H9 (cell line): ENCODE measurements at regions not wholly inside any gene's neighbourhood (a gene's known extent, or its start where the extent isn't known, plus 50 kb on each side); places are given as distances from the start of the nearest gene placed in this dataset.

ENCODE experiments used
- DNase-seq: peaks from one replicate; pipeline ENCODE4 v3.0.0-alpha.2; 2017
- H2AFZ ChIP-seq: one replicate; pipeline ENCODE4 v1.6.1; 2013; ENCODE audit warnings: mild to moderate bottlenecking, low read length, control low read depth, moderate library complexity
- H2AK5ac ChIP-seq: 2 replicates; pipeline ENCODE4 v1.6.1; 2013; ENCODE audit warnings: low read length, control low read depth, mixed read lengths; ENCODE audit not compliant: insufficient read length
- H2BK120ac ChIP-seq: one replicate; pipeline ENCODE4 v1.6.1; 2013; ENCODE audit warnings: low read depth, mild to moderate bottlenecking, low read length, control low read depth, inconsistent platforms; ENCODE audit not compliant: poor library complexity, severe bottlenecking
- H2BK12ac ChIP-seq: 2 replicates; pipeline ENCODE4 v1.6.1; 2013; ENCODE audit warnings: low read length, control low read depth, mixed read lengths, low read depth; ENCODE audit not compliant: insufficient read length
- H2BK15ac ChIP-seq: 2 replicates; pipeline ENCODE4 v1.6.1; 2013; ENCODE audit warnings: low read depth, low read length, control low read depth
- H2BK20ac ChIP-seq: one replicate; pipeline ENCODE4 v1.6.1; 2013; ENCODE audit warnings: low read depth, mild to moderate bottlenecking, low read length, control low read depth, inconsistent platforms; ENCODE audit not compliant: poor library complexity, severe bottlenecking
- H2BK5ac ChIP-seq: 2 replicates; pipeline ENCODE4 v1.6.1; 2013; ENCODE audit warnings: low read length, control low read depth, mixed read lengths; ENCODE audit not compliant: insufficient read length
- H3K14ac ChIP-seq: 2 replicates; pipeline ENCODE4 v1.6.1; 2013; ENCODE audit warnings: low read length, control low read depth; ENCODE audit not compliant: insufficient read depth
- H3K18ac ChIP-seq: 2 replicates; pipeline ENCODE4 v1.6.1; 2013; ENCODE audit warnings: low read depth, mild to moderate bottlenecking, mixed read lengths, low read length, control low read depth; ENCODE audit not compliant: insufficient read length
- H3K23ac ChIP-seq: 2 replicates; pipeline ENCODE4 v1.6.1; 2013; ENCODE audit warnings: low read length, control low read depth, mixed read lengths, low read depth; ENCODE audit not compliant: insufficient read length
- H3K23me2 ChIP-seq: 2 replicates; pipeline ENCODE4 v1.6.1; 2013; ENCODE audit warnings: low read depth, mild to moderate bottlenecking, mixed read lengths, low read length, control low read depth; ENCODE audit not compliant: insufficient read length, poor library complexity, severe bottlenecking
- H3K27ac ChIP-seq: 2 replicates; pipeline ENCODE4 v1.5.1; 2013; ENCODE audit warnings: low read length, control low read depth, mixed read lengths, low read depth; ENCODE audit not compliant: insufficient read length
- H3K27me3 ChIP-seq: 2 replicates; pipeline ENCODE4 v1.6.1; 2013; ENCODE audit warnings: low read length, control low read depth, inconsistent platforms; ENCODE audit not compliant: insufficient read depth
- H3K4ac ChIP-seq: 2 replicates; pipeline ENCODE4 v1.6.1; 2013; ENCODE audit warnings: low read depth, mild to moderate bottlenecking, control low read depth, inconsistent platforms, low read length, moderate library complexity
- H3K4me1 ChIP-seq: 2 replicates; pipeline ENCODE4 v1.6.1; 2013; ENCODE audit warnings: low read length, control low read depth, inconsistent platforms; ENCODE audit not compliant: insufficient read depth
- H3K4me2 ChIP-seq: 2 replicates; pipeline ENCODE4 v1.6.1; 2013; ENCODE audit warnings: low read length, control low read depth, mixed read lengths; ENCODE audit not compliant: insufficient read length, insufficient read depth
- H3K56ac ChIP-seq: 2 replicates; pipeline ENCODE4 v1.6.1; 2013; ENCODE audit warnings: low read depth, mild to moderate bottlenecking, mixed read lengths, low read length, control low read depth; ENCODE audit not compliant: insufficient read length
- H3K79me1 ChIP-seq: 2 replicates; pipeline ENCODE4 v1.6.1; 2013; ENCODE audit warnings: low read depth, mild to moderate bottlenecking, moderate library complexity, low read length, control low read depth, inconsistent platforms; ENCODE audit not compliant: insufficient read depth, poor library complexity, severe bottlenecking
- H3K79me2 ChIP-seq: 2 replicates; pipeline ENCODE4 v1.6.1; 2013; ENCODE audit warnings: low read length, control low read depth, inconsistent platforms; ENCODE audit not compliant: insufficient read depth
- H3K9ac ChIP-seq: 2 replicates; pipeline ENCODE4 v1.6.1; 2013; ENCODE audit warnings: low read length, control low read depth, mixed read lengths; ENCODE audit not compliant: insufficient read length; ENCODE audit errors: extremely low read depth
- H3K9me3 ChIP-seq: one replicate; pipeline ENCODE4 v1.6.1; 2013; ENCODE audit warnings: low read depth, low read length, inconsistent platforms; ENCODE audit not compliant: control insufficient read depth
- H3T11ph ChIP-seq: one replicate; pipeline ENCODE4 v1.6.1; 2013; ENCODE audit warnings: mild to moderate bottlenecking, low read length, control low read depth, inconsistent platforms
- H4K20me1 ChIP-seq: one replicate; pipeline ENCODE4 v1.6.1; 2013; ENCODE audit not compliant: control insufficient read depth, insufficient read length, insufficient read depth
- H4K5ac ChIP-seq: 2 replicates; pipeline ENCODE4 v1.6.1; 2013; ENCODE audit warnings: low read depth, mild to moderate bottlenecking, mixed read lengths, low read length, control low read depth; ENCODE audit not compliant: insufficient read length
- H4K8ac ChIP-seq: replicated peaks from 2 replicates; pipeline ENCODE4 v1.6.1; 2013; ENCODE audit warnings: low read length, control low read depth, mixed read lengths, low read depth; ENCODE audit not compliant: insufficient read length
- H4K91ac ChIP-seq: 2 replicates; pipeline ENCODE4 v1.6.1; 2013; ENCODE audit warnings: low read depth, mild to moderate bottlenecking, moderate library complexity, mixed read lengths, low read length, control low read depth; ENCODE audit not compliant: insufficient read length
- H3K27ac Mint-ChIP-seq, 3 experiments: 2 replicates in 2 of 3; 3 replicates in 1 of 3; pipeline ENCODE4 v1.8.0; 2020 to 2021; ENCODE audit warnings: mixed read lengths in 3 of 3, mild to moderate bottlenecking in 1 of 3, moderate library complexity in 1 of 3
- H3K27me3 Mint-ChIP-seq: 2 replicates; pipeline ENCODE4 v1.8.0; 2021; ENCODE audit warnings: low read depth, mild to moderate bottlenecking, moderate library complexity, mixed read lengths
- H3K36me3 Mint-ChIP-seq, 3 experiments: 2 replicates in 2 of 3; 3 replicates in 1 of 3; pipeline ENCODE4 v1.8.0; 2020 to 2021; ENCODE audit warnings: low read depth in 3 of 3, mixed read lengths in 3 of 3; ENCODE audit not compliant: insufficient read depth in 1 of 3
- H3K4me1 Mint-ChIP-seq, 2 experiments: 2 replicates each; pipeline ENCODE4 v1.8.0; 2020; ENCODE audit warnings: mixed read lengths in 2 of 2
- H3K4me3 Mint-ChIP-seq, 2 experiments: 2 replicates in 1 of 2; 3 replicates in 1 of 2; pipeline ENCODE4 v1.8.0; 2020 to 2021; ENCODE audit warnings: mild to moderate bottlenecking in 2 of 2, mixed read lengths in 2 of 2, moderate library complexity in 1 of 2
- H3K9me3 Mint-ChIP-seq, 2 experiments: 2 replicates in 1 of 2; 3 replicates in 1 of 2; pipeline ENCODE4 v1.8.0; 2020; ENCODE audit warnings: mild to moderate bottlenecking in 2 of 2, mixed read lengths in 2 of 2, moderate library complexity in 1 of 2
- TF ChIP-seq, protein P1 (sequence below): fragments of 200-600 bp; sonication (generic); conservative IDR thresholded peaks from 3 replicates; pipeline ENCODE4 v1.8.0; 2021; ENCODE audit warnings: antibody characterized with exemption, mild to moderate bottlenecking

DNA sequence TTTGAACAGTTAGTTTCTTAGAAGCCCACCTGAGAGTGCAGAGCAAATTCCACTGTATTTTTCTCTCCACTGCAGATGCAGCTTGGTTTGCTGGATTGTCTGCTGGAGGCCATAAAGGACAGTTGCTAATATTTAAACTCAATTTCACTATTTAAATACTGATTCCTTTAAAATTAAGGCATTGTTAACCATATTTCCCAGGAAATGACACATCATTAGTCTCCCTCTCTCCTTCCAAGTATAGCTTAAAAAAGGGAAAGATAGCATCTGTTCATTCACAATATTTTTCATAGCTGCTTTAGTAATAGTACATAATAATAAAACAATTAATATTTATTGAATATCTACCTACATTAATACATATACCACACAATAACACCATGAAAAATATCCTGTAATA is 252.9 kb downstream of the HGF start:
- Histone ChIP-seq H3K23ac (no peak overlapping the region), H2AFZ (no peak overlapping the region), H2BK120ac (no peak overlapping the region)

More for the DNA sequence above, 252.9 kb downstream of the HGF start:
- no peak overlapping the region for H3K4ac ChIP-seq
- H4K91ac ChIP-seq: no peak overlapping the region
- no peak overlapping the region for H3T11ph ChIP-seq
- no peaks in the 10 kb centered on the region for H3K9me3 ChIP-seq
- H3K27me3 ChIP-seq: no peaks in the 10 kb centered on the region
- H3K4me2 ChIP-seq: no peak overlapping the region
- H3K4me1 ChIP-seq: no peaks in the 10 kb centered on the region
- no peaks in the 10 kb centered on the region for H3K27me3 Mint-ChIP-seq
- no peak overlapping the region for H2AK5ac ChIP-seq
- no peak overlapping the region for H3K27ac ChIP-seq
- no peaks in the 10 kb centered on the region for H4K20me1 ChIP-seq
- H2BK5ac ChIP-seq: no peak overlapping the region
- no peak overlapping the region for H2BK15ac ChIP-seq
- H2BK20ac ChIP-seq: no peak overlapping the region
- no peaks in the 10 kb centered on the region for H3K79me1 ChIP-seq
- H3K27ac Mint-ChIP-seq: no peak overlapping the region
- H4K5ac ChIP-seq: no peak overlapping the region
- H3K56ac ChIP-seq: no peak overlapping the region
- H3K4me1 Mint-ChIP-seq: no peaks in the 10 kb centered on the region
- H2BK12ac ChIP-seq: no peak overlapping the region
- H4K8ac ChIP-seq: no peak overlapping the region
- no peaks in the 10 kb centered on the region for H3K23me2 ChIP-seq
- TF ChIP-seq, protein P1, sequence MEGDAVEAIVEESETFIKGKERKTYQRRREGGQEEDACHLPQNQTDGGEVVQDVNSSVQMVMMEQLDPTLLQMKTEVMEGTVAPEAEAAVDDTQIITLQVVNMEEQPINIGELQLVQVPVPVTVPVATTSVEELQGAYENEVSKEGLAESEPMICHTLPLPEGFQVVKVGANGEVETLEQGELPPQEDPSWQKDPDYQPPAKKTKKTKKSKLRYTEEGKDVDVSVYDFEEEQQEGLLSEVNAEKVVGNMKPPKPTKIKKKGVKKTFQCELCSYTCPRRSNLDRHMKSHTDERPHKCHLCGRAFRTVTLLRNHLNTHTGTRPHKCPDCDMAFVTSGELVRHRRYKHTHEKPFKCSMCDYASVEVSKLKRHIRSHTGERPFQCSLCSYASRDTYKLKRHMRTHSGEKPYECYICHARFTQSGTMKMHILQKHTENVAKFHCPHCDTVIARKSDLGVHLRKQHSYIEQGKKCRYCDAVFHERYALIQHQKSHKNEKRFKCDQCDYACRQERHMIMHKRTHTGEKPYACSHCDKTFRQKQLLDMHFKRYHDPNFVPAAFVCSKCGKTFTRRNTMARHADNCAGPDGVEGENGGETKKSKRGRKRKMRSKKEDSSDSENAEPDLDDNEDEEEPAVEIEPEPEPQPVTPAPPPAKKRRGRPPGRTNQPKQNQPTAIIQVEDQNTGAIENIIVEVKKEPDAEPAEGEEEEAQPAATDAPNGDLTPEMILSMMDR: no peak
- no peak overlapping the region for H3K14ac ChIP-seq
- H3K36me3 Mint-ChIP-seq: no peaks in the 10 kb centered on the region
- no peaks in the 10 kb centered on the region for H3K79me2 ChIP-seq
- DNase-seq: no peak
- no peak overlapping the region for H3K9ac ChIP-seq
- no peak overlapping the region for H3K18ac ChIP-seq
- peaks cover 2 to 3% of the 10 kb centered on the region in 2 experiments; a peak in 2 of 5 replicates for H3K9me3 Mint-ChIP-seq
- H3K4me3 Mint-ChIP-seq: no peak overlapping the region
